ENCODE measurements at regions not wholly inside any gene's neighbourhood (a gene's known extent, or its start where the extent isn't known, plus 50 kb on each side); places are given as distances from the start of the nearest gene placed in this dataset.

DNA sequence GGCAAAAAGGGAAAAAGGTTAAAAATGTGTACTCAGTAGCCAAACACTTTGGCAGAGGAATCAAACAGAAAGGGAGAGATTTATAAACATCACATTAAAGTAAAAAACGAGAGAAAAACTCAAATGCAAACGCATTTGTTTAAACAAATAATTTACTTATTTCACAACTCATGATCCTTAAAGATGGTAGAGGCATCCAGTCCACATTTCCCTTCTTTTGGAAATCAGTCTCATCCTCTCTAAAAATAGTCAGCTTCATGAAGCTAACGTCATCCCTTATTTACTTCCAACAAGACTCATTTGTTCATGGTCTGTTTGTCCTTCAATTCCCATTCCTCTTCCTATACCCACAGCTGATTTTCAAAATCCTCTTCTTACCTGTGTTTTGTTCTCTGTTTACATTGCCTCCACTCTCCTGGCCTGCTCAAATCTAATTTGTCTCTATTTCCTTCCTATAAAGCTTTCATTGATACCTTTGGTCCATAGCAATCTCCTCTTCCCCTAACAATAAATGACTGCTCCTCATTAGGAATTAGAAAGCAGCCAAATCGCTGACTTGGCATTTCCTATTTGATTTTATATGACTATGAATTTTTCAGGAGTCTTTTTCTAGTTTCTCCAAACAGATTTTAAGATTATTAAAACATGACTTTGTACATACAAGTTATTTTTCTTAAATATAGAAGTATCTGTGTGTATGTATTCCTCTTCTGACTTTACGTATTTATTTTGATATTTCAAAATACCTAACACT lies 805.3 kb downstream of the TLE1 start:
- no peak overlapping the region for H3K4me2 ChIP-seq (ENCODE audit: control insufficient read depth, insufficient read depth)
- no peaks in the 10 kb centered on the region for H3K9me3 ChIP-seq (replicated peaks; ENCODE audit: control insufficient read depth, insufficient read depth, low read length)
- FAIRE-seq (no peak), ATAC-seq (no peak), DNase-seq (ENCODE audit: low read depth, low spot score) (no peak)
- no TSS peak for BruUV-seq (replicated peaks)
- H2AFZ ChIP-seq (ENCODE audit: control insufficient read depth, low read depth, low read length), result no peak overlapping the region
- 19% methylated on average over 5 of the region's 5 CpGs for WGBS (ENCODE audit: insufficient coverage, insufficient replicate concordance, low lambda C conversion rate, missing lambda C conversion rate)
- no peaks in the 10 kb centered on the region for H3K36me3 ChIP-seq (ENCODE audit: control insufficient read depth in 2 of 2, insufficient read depth in 2 of 2, low read length in 1 of 2)
- CTCF ChIA-PET, result interaction anchor here (1.2 to 1.4 kb wide), 2 partner anchors 8 to 708 kb away, joined by 3 to 4 read pairs; no protein-coding TSS in a partner anchor
- RAD21 ChIA-PET (ENCODE audit: unreplicated experiment), result interaction anchor here (1.1 to 1.7 kb wide), 3 partner anchors 87 to 279 kb away, joined by 3 to 4 read pairs (median 3); no protein-coding TSS in a partner anchor
- SMC1A ChIA-PET (ENCODE audit: uncharacterized antibody, unreplicated experiment), result interaction anchor here (0.9 to 6.0 kb wide), 10 partner anchors 9 to 281 kb away, joined by 3 to 28 read pairs (median 4); no protein-coding TSS in a partner anchor
- no peak overlapping the region for H3K9ac ChIP-seq (ENCODE audit: control insufficient read depth, insufficient read depth, low read length)
- H3K27me3 ChIP-seq (replicated peaks in 1 of 2; ENCODE audit: control insufficient read depth in 2 of 2, insufficient read depth in 2 of 2, low read length in 1 of 2), result no peaks in the 10 kb centered on the region
- in situ Hi-C loops (cut with MboI), result no loop called here
- no peak for TF ChIP-seq ATF2 (IDR thresholded peaks at IDR 0.05; ENCODE audit: low read length)
- no peak for TF ChIP-seq MXI1 (IDR thresholded peaks at IDR 0.05; ENCODE audit: low read depth, low read length)
- TF ChIP-seq ZBED1 (IDR thresholded peaks at IDR 0.05; ENCODE audit: borderline replicate concordance), result no peak
- no peak for TF ChIP-seq STAT3 (IDR thresholded peaks at IDR 0.05; ENCODE audit: low read depth, low read length)
- no peak for TF ChIP-seq MTA2 (IDR thresholded peaks at IDR 0.05; ENCODE audit: low read depth)
- TF ChIP-seq, protein P1, sequence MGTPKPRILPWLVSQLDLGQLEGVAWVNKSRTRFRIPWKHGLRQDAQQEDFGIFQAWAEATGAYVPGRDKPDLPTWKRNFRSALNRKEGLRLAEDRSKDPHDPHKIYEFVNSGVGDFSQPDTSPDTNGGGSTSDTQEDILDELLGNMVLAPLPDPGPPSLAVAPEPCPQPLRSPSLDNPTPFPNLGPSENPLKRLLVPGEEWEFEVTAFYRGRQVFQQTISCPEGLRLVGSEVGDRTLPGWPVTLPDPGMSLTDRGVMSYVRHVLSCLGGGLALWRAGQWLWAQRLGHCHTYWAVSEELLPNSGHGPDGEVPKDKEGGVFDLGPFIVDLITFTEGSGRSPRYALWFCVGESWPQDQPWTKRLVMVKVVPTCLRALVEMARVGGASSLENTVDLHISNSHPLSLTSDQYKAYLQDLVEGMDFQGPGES (IDR thresholded peaks at IDR 0.05), result no peak
- H3K4me1 ChIP-seq (ENCODE audit: control insufficient read depth, insufficient read depth, low read length), result no peaks in the 10 kb centered on the region
- H4K20me1 ChIP-seq (ENCODE audit: control insufficient read depth, insufficient read depth), result no peaks in the 10 kb centered on the region
- POLR2A ChIA-PET, result no interaction called here
- no peak overlapping the region for H3K27ac ChIP-seq (ENCODE audit: control insufficient read depth, insufficient read depth)
- intact Hi-C loops (cut with micrococcal nuclease; ENCODE audit: unreplicated experiment), result no loop called here
- H3K79me2 ChIP-seq (ENCODE audit: control insufficient read depth, insufficient read depth, low read length), result no peaks in the 10 kb centered on the region
- no peak overlapping the region for H3K4me3 ChIP-seq

Data from GM12878 (cell line).